Mammary epithelial cell (primary cell): ENCODE measurements at regions not wholly inside any gene's neighbourhood (a gene's known extent, or its start where the extent isn't known, plus 50 kb on each side); places are given as distances from the start of the nearest gene placed in this dataset.

Experiments used
- EZH2 ChIP-seq: IDR thresholded peaks from 2 replicates; pipeline ENCODE4 v1.6.1; 2012; ENCODE audit warnings: low read length, inconsistent platforms, borderline replicate concordance
- TF ChIP-seq, protein P1 (sequence below), 2 donors: IDR thresholded peaks in 1 of 2; conservative IDR thresholded peaks in 1 of 2; 2 replicates each; pipeline ENCODE4 v1.5.1; 2011 to 2012; ENCODE audit warnings: inconsistent platforms in 2 of 2, low read length in 2 of 2, mild to moderate bottlenecking in 2 of 2, control low read depth in 1 of 2, low read depth in 1 of 2; ENCODE audit not compliant: insufficient read depth in 1 of 2; ENCODE audit errors: extremely low read depth in 1 of 2

DNA sequence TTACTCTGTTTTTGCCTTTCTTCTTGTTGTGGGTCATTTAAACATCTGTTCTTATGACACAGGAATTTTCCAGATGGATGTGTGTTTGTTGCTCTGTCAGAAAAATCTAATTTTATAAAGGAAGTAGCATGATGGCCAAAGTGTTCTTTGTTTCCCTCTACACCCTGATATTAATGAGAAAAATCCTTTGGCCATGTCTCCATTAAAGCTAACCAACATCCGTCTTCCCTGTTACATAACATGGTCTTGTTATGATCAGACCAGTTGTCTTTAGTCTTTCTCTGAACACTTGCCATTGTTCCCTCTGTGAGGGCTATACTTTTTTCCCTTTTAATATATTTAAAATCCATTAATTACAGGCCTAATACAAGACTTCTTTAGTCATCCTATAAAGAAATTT is 142.2 kb upstream of the SPRY2 start:
- TF ChIP-seq EZH2, result no peak
- TF ChIP-seq, protein P1, sequence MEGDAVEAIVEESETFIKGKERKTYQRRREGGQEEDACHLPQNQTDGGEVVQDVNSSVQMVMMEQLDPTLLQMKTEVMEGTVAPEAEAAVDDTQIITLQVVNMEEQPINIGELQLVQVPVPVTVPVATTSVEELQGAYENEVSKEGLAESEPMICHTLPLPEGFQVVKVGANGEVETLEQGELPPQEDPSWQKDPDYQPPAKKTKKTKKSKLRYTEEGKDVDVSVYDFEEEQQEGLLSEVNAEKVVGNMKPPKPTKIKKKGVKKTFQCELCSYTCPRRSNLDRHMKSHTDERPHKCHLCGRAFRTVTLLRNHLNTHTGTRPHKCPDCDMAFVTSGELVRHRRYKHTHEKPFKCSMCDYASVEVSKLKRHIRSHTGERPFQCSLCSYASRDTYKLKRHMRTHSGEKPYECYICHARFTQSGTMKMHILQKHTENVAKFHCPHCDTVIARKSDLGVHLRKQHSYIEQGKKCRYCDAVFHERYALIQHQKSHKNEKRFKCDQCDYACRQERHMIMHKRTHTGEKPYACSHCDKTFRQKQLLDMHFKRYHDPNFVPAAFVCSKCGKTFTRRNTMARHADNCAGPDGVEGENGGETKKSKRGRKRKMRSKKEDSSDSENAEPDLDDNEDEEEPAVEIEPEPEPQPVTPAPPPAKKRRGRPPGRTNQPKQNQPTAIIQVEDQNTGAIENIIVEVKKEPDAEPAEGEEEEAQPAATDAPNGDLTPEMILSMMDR (conservative IDR thresholded peaks at IDR 0.05 in 1 of 2, IDR thresholded peaks at IDR 0.05 in 1 of 2; ENCODE audit: extremely low read depth in 1 of 2, insufficient read depth in 1 of 2, low read depth in 1 of 2, low read length in 2 of 2), result no peak
